CD4-positive, alpha-beta T cell (primary cell): ENCODE measurements at regions not wholly inside any gene's neighbourhood (a gene's known extent, or its start where the extent isn't known, plus 50 kb on each side); places are given as distances from the start of the nearest gene placed in this dataset.

Experiments used
- ATAC-seq: fragments of 200-7000 bp; cut with Tn5 transposase; one replicate; pipeline ENCODE4 v1.10.0; 2022; ENCODE audit warnings: mild to moderate bottlenecking; ENCODE audit not compliant: poor library complexity
- CTCF ChIA-PET: fragments of 350-600 bp; sonication (Branson Sonifier 250); formaldehyde crosslinking; loops from one replicate; lab custom pipeline; 2021; ENCODE audit warnings: antibody characterized with exemption, inconsistent platforms; lab: Charles Lee
- POLR2A ChIA-PET: fragments of 350-600 bp; sonication (Branson Sonifier 250); formaldehyde crosslinking; loops from one replicate; lab custom pipeline; 2021; ENCODE audit warnings: antibody characterized with exemption, inconsistent platforms; lab: Charles Lee
- DNase-seq, 14 experiments: peaks; one replicate each; pipeline ENCODE4 v3.0.0-alpha.2; 2013 to 2020; ENCODE audit warnings: mixed read lengths in 2 of 14
- H3K27ac ChIP-seq, 2 donors: one replicate each; pipeline versions ENCODE4 v1.5.1 to v1.7.0; 2013; ENCODE audit warnings: low read length in 2 of 2, low read depth in 1 of 2, mild to moderate bottlenecking in 1 of 2
- H3K27me3 ChIP-seq, 2 experiments: 1 replicate in 1 of 2; 2 replicates in 1 of 2; pipeline versions ENCODE4 v1.6.1 to v1.7.0; 2013; ENCODE audit warnings: low read length in 2 of 2, control low read depth in 1 of 2, mild to moderate bottlenecking in 1 of 2, moderate library complexity in 1 of 2; ENCODE audit not compliant: insufficient read depth in 2 of 2, control insufficient read depth in 1 of 2
- H3K36me3 ChIP-seq: one replicate; pipeline ENCODE4 v1.6.1; 2013; ENCODE audit warnings: low read length, control low read depth; ENCODE audit not compliant: insufficient read depth
- H3K4me1 ChIP-seq: one replicate; pipeline ENCODE4 v1.6.1; 2013; ENCODE audit warnings: low read length, control low read depth; ENCODE audit not compliant: insufficient read depth
- H3K4me3 ChIP-seq: one replicate; pipeline ENCODE4 v1.5.1; 2013; ENCODE audit warnings: mild to moderate bottlenecking, low read length, moderate library complexity
- H3K9me3 ChIP-seq, 2 experiments: 1 replicate in 1 of 2; 2 replicates in 1 of 2; pipeline versions ENCODE4 v1.6.1 to v1.7.0; 2013; ENCODE audit warnings: low read length in 2 of 2, mild to moderate bottlenecking in 2 of 2, control low read depth in 1 of 2, moderate library complexity in 1 of 2; ENCODE audit not compliant: control insufficient read depth in 1 of 2, insufficient read depth in 1 of 2
- H3K27ac Mint-ChIP-seq: one replicate; pipeline ENCODE4 v1.8.0; 2020; ENCODE audit warnings: mixed read lengths
- H3K27me3 Mint-ChIP-seq: one replicate; pipeline ENCODE4 v1.8.0; 2021; ENCODE audit warnings: mixed read lengths
- H3K36me3 Mint-ChIP-seq: one replicate; pipeline ENCODE4 v1.8.0; 2021; ENCODE audit warnings: low read depth, mixed read lengths
- H3K4me1 Mint-ChIP-seq: one replicate; pipeline ENCODE4 v1.8.0; 2021; ENCODE audit warnings: low read depth, mixed read lengths
- H3K4me3 Mint-ChIP-seq: one replicate; pipeline ENCODE4 v1.8.0; 2020; ENCODE audit warnings: mild to moderate bottlenecking, mixed read lengths
- H3K9me3 Mint-ChIP-seq: one replicate; pipeline ENCODE4 v1.8.0; 2020; ENCODE audit warnings: mixed read lengths
- intact Hi-C, 2 experiments: fragments of 100-400 bp; cut with DNase I in 1 of 2; cut with micrococcal nuclease in 1 of 2; formaldehyde crosslinking; loops; one replicate each; pipeline versions ENCODE4 v1.15.1 to v1.9.0; 2023 to 2025; cut with DNase I, micrococcal nuclease
- TF ChIP-seq, protein P1 (sequence below): fragments of 200-600 bp; IDR thresholded peaks from one replicate; pipeline ENCODE4 v1.8.0; 2022; ENCODE audit warnings: antibody characterized with exemption, mild to moderate bottlenecking

DNA sequence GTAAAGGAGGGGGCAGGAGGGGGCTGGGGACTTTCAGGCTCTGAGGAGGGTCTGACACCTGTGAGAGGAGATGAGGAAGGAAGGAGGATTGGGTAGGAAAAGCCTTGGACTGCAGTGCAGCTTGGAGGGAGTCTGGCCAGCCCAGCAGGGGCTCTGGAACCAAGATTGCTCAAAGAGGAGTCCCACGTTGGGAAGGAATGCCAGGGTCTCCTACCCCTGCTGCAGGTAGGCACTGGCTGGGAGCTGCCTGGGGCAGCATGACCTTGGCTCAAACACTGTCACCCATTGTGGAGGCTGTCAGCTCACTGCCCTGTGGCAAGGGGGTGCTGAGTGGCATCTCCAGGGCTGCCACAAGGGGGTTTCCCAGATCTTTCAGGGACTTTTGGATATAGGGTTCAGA, 94.5 kb downstream of the RPS6KA4 start:
- Mint-ChIP-seq H3K27me3 (peaks cover 5% of the 10 kb centered on the region), H3K9me3 (no peaks in the 10 kb centered on the region), H3K36me3 (no peaks in the 10 kb centered on the region), H3K4me3 (no peak overlapping the region), H3K4me1 (peaks cover 13% of the 10 kb centered on the region), H3K27ac (no peak overlapping the region)
- H3K27me3 ChIP-seq = peaks cover 2 to 5% of the 10 kb centered on the region in 2 experiments
- TF ChIP-seq, protein P1, sequence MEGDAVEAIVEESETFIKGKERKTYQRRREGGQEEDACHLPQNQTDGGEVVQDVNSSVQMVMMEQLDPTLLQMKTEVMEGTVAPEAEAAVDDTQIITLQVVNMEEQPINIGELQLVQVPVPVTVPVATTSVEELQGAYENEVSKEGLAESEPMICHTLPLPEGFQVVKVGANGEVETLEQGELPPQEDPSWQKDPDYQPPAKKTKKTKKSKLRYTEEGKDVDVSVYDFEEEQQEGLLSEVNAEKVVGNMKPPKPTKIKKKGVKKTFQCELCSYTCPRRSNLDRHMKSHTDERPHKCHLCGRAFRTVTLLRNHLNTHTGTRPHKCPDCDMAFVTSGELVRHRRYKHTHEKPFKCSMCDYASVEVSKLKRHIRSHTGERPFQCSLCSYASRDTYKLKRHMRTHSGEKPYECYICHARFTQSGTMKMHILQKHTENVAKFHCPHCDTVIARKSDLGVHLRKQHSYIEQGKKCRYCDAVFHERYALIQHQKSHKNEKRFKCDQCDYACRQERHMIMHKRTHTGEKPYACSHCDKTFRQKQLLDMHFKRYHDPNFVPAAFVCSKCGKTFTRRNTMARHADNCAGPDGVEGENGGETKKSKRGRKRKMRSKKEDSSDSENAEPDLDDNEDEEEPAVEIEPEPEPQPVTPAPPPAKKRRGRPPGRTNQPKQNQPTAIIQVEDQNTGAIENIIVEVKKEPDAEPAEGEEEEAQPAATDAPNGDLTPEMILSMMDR = no peak
- ChIA-PET CTCF (no interaction called here), POLR2A (no interaction called here)
- no peak overlapping the region for H3K27ac ChIP-seq
- peaks cover 0 to 8% of the 10 kb centered on the region in 2 experiments for H3K9me3 ChIP-seq
- ATAC-seq = no peak
- intact Hi-C loops = no loop called here
- H3K36me3 ChIP-seq = no peaks in the 10 kb centered on the region
- no peak for DNase-seq
- H3K4me1 ChIP-seq = peaks cover 15% of the 10 kb centered on the region
- no peak overlapping the region for H3K4me3 ChIP-seq

DNA sequence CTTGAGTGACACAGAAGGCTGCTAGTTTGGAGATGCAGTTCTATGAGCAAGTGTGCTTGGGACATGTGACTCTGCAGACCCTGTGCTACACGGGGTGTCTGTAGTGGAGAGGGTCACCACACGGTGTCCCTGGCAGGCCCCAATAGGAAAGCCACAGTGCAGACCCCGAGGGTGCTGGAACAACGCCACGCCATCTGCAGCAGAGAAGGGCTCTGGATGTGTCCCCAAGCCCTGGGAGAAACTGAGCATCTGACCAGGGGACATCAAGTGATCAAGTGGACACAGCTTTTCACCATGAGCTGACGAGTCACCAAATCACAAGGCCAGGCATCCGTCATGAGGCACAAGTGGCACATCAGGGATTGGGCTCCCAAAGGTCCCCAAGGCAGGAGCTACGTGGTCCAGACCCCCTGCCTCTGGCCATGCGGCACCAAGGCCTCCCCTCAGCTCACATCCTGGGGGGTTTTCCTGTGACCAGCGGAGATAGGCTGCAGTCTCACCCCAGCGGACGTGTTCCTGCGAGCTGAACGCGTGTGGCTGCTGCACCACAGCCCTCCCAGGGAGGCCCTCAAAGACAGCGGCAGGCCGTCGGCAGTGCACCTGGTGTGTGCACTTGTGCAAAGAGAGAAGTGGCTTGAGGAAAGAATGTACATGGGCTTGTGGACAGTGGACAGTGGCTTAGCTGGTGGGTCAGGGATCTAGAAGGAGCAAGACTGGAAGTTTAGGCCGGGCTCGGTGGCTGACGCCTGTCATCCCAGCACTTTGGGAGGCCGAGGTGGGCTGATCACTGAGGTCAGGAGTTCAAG, 96.7 kb downstream of the RPS6KA4 start:
- intact Hi-C loops = no loop called here
- POLR2A ChIA-PET = no interaction called here

DNA sequence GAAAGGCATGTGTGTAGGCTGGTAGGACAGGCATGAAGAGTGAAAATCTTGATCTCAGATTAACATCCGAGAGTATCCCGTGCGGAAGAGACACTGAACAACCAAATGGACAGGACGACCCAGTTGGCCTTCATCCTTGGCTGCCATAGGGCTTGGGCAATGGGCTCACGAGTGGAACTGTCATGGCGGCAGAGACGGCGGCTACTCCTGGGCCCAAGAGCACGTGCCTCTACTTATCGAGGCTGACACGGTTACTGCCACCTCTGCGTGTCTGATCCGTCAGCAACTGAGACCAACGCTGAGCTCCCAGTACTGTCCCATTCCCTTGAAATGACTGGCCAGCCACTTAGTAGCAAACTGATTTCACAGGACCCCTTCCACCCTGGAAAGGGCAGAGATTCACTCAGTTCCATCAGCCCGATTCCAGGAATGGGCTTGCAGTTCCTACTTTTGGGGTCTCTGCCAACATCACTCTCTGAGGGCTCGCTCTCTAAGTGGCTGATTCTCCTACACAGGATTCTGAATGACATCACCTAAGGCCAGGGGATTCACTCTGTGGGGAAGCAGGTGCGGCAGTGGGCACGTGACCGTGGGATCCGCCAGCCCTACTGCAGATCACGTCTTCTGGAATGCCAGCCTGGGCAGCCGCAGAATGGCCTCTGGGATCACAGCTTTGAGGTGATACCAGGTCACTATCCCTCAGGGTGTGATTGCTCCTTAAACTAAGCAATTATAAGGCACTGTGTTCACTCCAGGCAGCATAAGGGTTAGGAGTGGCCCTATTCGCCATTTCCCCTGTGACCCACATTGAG, 97.8 kb downstream of the RPS6KA4 start:
- intact Hi-C loops = no loop called here
- no peak overlapping the region for H3K27ac ChIP-seq
- peak in 1 of 14 experiments; percentile 19 for DNase-seq
- H3K4me3 ChIP-seq = no peak overlapping the region
- H3K4me1 Mint-ChIP-seq = no peaks in the 10 kb centered on the region
- TF ChIP-seq, protein P1 = no peak
- no peak for ATAC-seq
- H3K4me3 Mint-ChIP-seq = no peak overlapping the region
- H3K27me3 ChIP-seq = no peaks in the 10 kb centered on the region
- ChIA-PET POLR2A (no interaction called here), CTCF (no interaction called here)
- H3K9me3 Mint-ChIP-seq = no peaks in the 10 kb centered on the region
- H3K4me1 ChIP-seq = no peaks in the 10 kb centered on the region
- peaks cover 0 to 4% of the 10 kb centered on the region in 2 experiments for H3K9me3 ChIP-seq
- no peaks in the 10 kb centered on the region for H3K36me3 Mint-ChIP-seq
- no peaks in the 10 kb centered on the region for H3K27me3 Mint-ChIP-seq
- no peaks in the 10 kb centered on the region for H3K36me3 ChIP-seq
- H3K27ac Mint-ChIP-seq = no peak overlapping the region

More for the DNA sequence above, 96.7 kb downstream of the RPS6KA4 start:
- H3K27me3 Mint-ChIP-seq = no peaks in the 10 kb centered on the region
- Histone ChIP-seq H3K9me3 (peaks cover 0 to 4% of the 10 kb centered on the region in 2 experiments), H3K27ac (no peak overlapping the region), H3K4me1 (no peaks in the 10 kb centered on the region), H3K4me3 (no peak overlapping the region), H3K27me3 (no peaks in the 10 kb centered on the region), H3K36me3 (no peaks in the 10 kb centered on the region)
- H3K36me3 Mint-ChIP-seq = no peaks in the 10 kb centered on the region
- H3K4me1 Mint-ChIP-seq = no peaks in the 10 kb centered on the region
- H3K9me3 Mint-ChIP-seq = no peaks in the 10 kb centered on the region
- DNase-seq = peak in 1 of 14 experiments; percentile 22
- H3K27ac Mint-ChIP-seq = no peak overlapping the region
- TF ChIP-seq, protein P1 = no peak
- no peak overlapping the region for H3K4me3 Mint-ChIP-seq
- CTCF ChIA-PET = no interaction called here
- no peak for ATAC-seq
